Activated B cell treated with CpG ODN at 0.5 μM for 24 hours (primary cell): ENCODE measurements at regions not wholly inside any gene's neighbourhood (a gene's known extent, or its start where the extent isn't known, plus 50 kb on each side); places are given as distances from the start of the nearest gene placed in this dataset.

Experiments
- ATAC-seq: fragments of 200-7000 bp; cut with Tn5 transposase; one replicate; pipeline ENCODE4 v1.10.0; 2021; ENCODE audit warnings: low read depth, mild to moderate bottlenecking, moderate library complexity
- CTCF ChIA-PET: fragments of 350-600 bp; sonication (Branson Sonifier 250); formaldehyde crosslinking; loops from one replicate; lab custom pipeline; 2021; ENCODE audit warnings: antibody characterized with exemption; lab: Charles Lee
- POLR2A ChIA-PET: fragments of 350-600 bp; sonication (Branson Sonifier 250); formaldehyde crosslinking; loops from one replicate; lab custom pipeline; 2021; ENCODE audit warnings: antibody characterized with exemption; lab: Charles Lee
- DNase-seq: peaks from one replicate; pipeline ENCODE4 v3.0.0; 2022
- H3K27ac Mint-ChIP-seq: one replicate; pipeline ENCODE4 v1.8.0; 2020; ENCODE audit warnings: mixed read lengths
- H3K27me3 Mint-ChIP-seq: one replicate; pipeline ENCODE4 v1.8.0; 2021; ENCODE audit warnings: mixed read lengths
- H3K36me3 Mint-ChIP-seq: one replicate; pipeline ENCODE4 v1.8.0; 2021; ENCODE audit warnings: low read depth, mixed read lengths
- H3K4me1 Mint-ChIP-seq: one replicate; pipeline ENCODE4 v1.8.0; 2021; ENCODE audit warnings: mixed read lengths
- H3K4me3 Mint-ChIP-seq: one replicate; pipeline ENCODE4 v1.8.0; 2020; ENCODE audit warnings: mild to moderate bottlenecking, mixed read lengths
- H3K9me3 Mint-ChIP-seq: one replicate; pipeline ENCODE4 v1.8.0; 2020; ENCODE audit warnings: mixed read lengths
- intact Hi-C: fragments of 100-400 bp; cut with micrococcal nuclease; formaldehyde crosslinking; loops from one replicate; pipeline ENCODE4 v1.15.1; 2024
- TF ChIP-seq, protein P1 (sequence below): fragments of 200-600 bp; IDR thresholded peaks from one replicate; pipeline ENCODE4 v1.8.0; 2022; ENCODE audit warnings: antibody characterized with exemption, mild to moderate bottlenecking

DNA sequence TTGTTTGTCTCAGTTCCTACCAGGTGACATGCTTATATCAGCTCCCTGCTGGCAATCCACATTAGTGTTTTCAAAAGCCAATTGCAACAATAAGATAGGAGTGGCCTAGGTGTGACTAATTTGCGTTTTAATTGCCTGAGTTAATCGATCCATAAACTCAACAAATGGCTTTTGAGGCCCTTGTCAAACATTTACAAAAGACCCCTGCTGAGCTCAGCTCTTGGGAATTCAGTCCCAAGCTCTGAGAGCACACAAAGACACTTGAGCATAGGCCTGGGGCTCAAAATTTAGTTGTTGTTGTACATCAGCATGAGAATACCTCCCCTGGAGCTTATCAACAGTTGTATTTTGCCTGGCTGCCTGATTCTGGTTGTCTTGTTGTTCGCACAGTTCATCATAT, 1134.4 kb upstream of the TSPY4 start:
- intact Hi-C loops, result no loop called here
- POLR2A ChIA-PET, result no interaction called here
- Mint-ChIP-seq H3K27ac (no peak overlapping the region), H3K4me3 (no peak overlapping the region), H3K36me3 (no peaks in the 10 kb centered on the region), H3K27me3 (no peaks in the 10 kb centered on the region), H3K4me1 (no peaks in the 10 kb centered on the region), H3K9me3 (no peaks in the 10 kb centered on the region)
- CTCF ChIA-PET, result no interaction called here
- DNase-seq (no peak), ATAC-seq (no peak)
- TF ChIP-seq, protein P1, sequence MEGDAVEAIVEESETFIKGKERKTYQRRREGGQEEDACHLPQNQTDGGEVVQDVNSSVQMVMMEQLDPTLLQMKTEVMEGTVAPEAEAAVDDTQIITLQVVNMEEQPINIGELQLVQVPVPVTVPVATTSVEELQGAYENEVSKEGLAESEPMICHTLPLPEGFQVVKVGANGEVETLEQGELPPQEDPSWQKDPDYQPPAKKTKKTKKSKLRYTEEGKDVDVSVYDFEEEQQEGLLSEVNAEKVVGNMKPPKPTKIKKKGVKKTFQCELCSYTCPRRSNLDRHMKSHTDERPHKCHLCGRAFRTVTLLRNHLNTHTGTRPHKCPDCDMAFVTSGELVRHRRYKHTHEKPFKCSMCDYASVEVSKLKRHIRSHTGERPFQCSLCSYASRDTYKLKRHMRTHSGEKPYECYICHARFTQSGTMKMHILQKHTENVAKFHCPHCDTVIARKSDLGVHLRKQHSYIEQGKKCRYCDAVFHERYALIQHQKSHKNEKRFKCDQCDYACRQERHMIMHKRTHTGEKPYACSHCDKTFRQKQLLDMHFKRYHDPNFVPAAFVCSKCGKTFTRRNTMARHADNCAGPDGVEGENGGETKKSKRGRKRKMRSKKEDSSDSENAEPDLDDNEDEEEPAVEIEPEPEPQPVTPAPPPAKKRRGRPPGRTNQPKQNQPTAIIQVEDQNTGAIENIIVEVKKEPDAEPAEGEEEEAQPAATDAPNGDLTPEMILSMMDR, result no peak

DNA sequence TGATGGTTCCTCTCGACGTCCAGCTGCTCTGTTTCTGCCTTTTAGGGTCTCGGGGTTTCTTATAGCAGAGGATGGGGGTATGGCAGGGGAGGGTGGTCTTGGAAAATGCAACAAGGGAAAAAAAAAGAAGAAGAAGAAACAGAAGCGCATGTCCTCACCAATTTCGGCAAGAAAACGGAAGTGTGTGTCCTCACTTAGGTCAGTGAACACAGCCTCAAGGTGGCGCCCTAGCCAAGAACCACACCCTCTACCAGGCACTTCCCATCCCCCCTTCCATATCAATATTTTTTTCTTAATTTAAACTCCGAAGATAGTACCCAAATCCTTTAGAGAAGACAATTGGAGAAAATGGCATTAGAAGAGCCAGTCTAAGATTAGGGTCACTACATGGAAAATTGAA, 1096.1 kb upstream of the TSPY4 start:
- Mint-ChIP-seq H3K4me1 (no peaks in the 10 kb centered on the region), H3K27me3 (no peaks in the 10 kb centered on the region), H3K9me3 (no peaks in the 10 kb centered on the region), H3K4me3 (no peak overlapping the region), H3K36me3 (no peaks in the 10 kb centered on the region), H3K27ac (no peak overlapping the region)
- no peak for ATAC-seq
- DNase-seq, result no peak
- ChIA-PET CTCF (no interaction called here), POLR2A (no interaction called here)
- intact Hi-C loops, result no loop called here
- TF ChIP-seq, protein P1, result no peak

DNA sequence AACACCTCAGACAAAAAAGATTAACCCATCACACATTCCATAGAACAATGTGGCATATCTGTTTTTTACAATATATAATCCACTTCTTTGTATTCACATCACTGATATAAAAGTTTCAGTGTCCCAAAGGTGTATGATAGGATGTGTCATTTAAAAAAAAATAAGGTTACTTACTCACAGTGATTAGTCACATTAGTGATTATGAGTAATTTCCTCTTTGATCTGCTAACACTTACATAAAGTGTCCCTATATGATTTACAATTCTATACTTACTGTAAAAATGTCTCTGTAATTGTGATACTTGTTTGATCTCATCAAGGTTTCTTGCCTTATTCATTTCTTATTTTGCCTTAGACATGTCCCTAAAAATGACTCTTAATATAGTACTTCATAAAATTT, 1063.5 kb upstream of the TSPY4 start:
- DNase-seq, result no peak
- Mint-ChIP-seq H3K36me3 (no peaks in the 10 kb centered on the region), H3K27ac (no peak overlapping the region), H3K27me3 (no peaks in the 10 kb centered on the region), H3K9me3 (no peaks in the 10 kb centered on the region), H3K4me1 (no peaks in the 10 kb centered on the region), H3K4me3 (no peak overlapping the region)
- TF ChIP-seq, protein P1, result no peak
- intact Hi-C loops, result no loop called here
- ATAC-seq, result no peak
- CTCF ChIA-PET, result no interaction called here
- POLR2A ChIA-PET, result no interaction called here

DNA sequence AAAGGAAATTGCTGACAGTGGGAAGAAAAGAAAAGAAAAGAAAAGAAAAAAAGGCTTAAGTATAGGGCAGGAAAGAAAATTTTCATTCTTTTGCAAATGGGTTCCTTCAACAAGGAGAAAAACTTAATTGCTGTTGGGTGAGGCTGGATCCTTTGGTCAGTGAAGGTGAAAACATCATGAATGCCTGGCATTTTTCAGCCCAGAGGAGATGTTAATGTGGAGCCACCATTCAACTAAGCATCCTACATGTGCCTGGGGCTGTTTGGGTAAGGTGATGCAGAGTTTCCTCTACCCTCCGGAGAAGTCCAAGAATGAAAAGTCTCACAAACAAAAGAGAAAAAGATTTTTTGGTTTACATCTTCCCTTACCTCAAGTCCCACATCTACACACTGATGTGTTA, 1032.2 kb upstream of the TSPY4 start:
- intact Hi-C loops, result no loop called here
- Mint-ChIP-seq H3K36me3 (no peaks in the 10 kb centered on the region), H3K27ac (no peak overlapping the region), H3K27me3 (no peaks in the 10 kb centered on the region), H3K4me3 (no peak overlapping the region), H3K4me1 (no peaks in the 10 kb centered on the region), H3K9me3 (no peaks in the 10 kb centered on the region)
- no peak for DNase-seq
- ChIA-PET POLR2A (no interaction called here), CTCF (no interaction called here)
- ATAC-seq, result no peak
- TF ChIP-seq, protein P1, result no peak

DNA sequence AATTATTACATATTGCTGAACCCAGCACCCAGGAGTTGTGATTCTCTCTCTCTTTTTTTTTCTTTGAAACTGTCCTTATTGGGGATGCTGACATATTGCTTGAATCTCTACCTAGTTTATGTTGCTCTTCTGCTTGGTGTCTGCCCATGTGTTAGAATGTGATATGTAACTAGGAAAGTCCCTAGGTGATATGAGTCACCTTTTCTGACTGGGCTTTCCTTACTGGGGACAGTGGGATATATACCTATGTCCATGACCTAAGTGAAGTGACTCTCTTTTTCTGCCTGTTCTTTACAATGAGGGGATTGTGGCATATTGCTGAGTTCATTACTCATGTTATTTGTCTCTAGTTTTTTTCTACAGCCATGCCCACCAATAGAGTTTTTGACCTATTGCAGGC, 1013.2 kb upstream of the TSPY4 start:
- ChIA-PET POLR2A (no interaction called here), CTCF (no interaction called here)
- Mint-ChIP-seq H3K9me3 (no peaks in the 10 kb centered on the region), H3K27ac (no peak overlapping the region), H3K4me1 (no peaks in the 10 kb centered on the region), H3K4me3 (no peak overlapping the region), H3K27me3 (no peaks in the 10 kb centered on the region), H3K36me3 (no peaks in the 10 kb centered on the region)
- intact Hi-C loops, result no loop called here
- TF ChIP-seq, protein P1, result no peak
- DNase-seq (no peak), ATAC-seq (no peak)
